ENCODE measurements at regions not wholly inside any gene's neighbourhood (a gene's known extent, or its start where the extent isn't known, plus 50 kb on each side); places are given as distances from the start of the nearest gene placed in this dataset.
"Not testable (repeated sequence)": the region's sequence is repeated elsewhere in the genome, so short reads cannot be mapped to it uniquely, and the experiment has no call there.

- TF ChIP-seq, protein P1, sequence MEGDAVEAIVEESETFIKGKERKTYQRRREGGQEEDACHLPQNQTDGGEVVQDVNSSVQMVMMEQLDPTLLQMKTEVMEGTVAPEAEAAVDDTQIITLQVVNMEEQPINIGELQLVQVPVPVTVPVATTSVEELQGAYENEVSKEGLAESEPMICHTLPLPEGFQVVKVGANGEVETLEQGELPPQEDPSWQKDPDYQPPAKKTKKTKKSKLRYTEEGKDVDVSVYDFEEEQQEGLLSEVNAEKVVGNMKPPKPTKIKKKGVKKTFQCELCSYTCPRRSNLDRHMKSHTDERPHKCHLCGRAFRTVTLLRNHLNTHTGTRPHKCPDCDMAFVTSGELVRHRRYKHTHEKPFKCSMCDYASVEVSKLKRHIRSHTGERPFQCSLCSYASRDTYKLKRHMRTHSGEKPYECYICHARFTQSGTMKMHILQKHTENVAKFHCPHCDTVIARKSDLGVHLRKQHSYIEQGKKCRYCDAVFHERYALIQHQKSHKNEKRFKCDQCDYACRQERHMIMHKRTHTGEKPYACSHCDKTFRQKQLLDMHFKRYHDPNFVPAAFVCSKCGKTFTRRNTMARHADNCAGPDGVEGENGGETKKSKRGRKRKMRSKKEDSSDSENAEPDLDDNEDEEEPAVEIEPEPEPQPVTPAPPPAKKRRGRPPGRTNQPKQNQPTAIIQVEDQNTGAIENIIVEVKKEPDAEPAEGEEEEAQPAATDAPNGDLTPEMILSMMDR (conservative IDR thresholded peaks at IDR 0.05): not testable (repeated sequence)
- TF ChIP-seq EZH2 (IDR thresholded peaks at IDR 0.05; ENCODE audit: low read depth): not testable (repeated sequence)
These were observed 283.9 kb upstream of the PREP start for GRCh38 chr6:105686793-105687192.

All from PC-9 (cell line).